ENCODE measurements at regions not wholly inside any gene's neighbourhood (a gene's known extent, or its start where the extent isn't known, plus 50 kb on each side); places are given as distances from the start of the nearest gene placed in this dataset.

GRCh38 chr18:40993363-40993762, 961.7 kb upstream of the PIK3C3 start:
- Histone ChIP-seq H3K4me3 (ENCODE audit: low read depth, low read length) (no peak overlapping the region), H3K27me3 (ENCODE audit: control insufficient read depth, insufficient read depth, low read length) (no peaks in the 10 kb centered on the region), H3K36me3 (ENCODE audit: control insufficient read depth, insufficient read depth, low read length) (no peaks in the 10 kb centered on the region)
- no peak for DNase-seq (ENCODE audit: low read depth)
- TF ChIP-seq CTCF (IDR thresholded peaks at IDR 0.05; ENCODE audit: insufficient read depth, low read length, poor library complexity, severe bottlenecking): no peak

- TF ChIP-seq CTCF (IDR thresholded peaks at IDR 0.05; ENCODE audit: insufficient read depth, low read length, poor library complexity, severe bottlenecking): no peak
- Histone ChIP-seq H3K27me3 (ENCODE audit: control insufficient read depth, insufficient read depth, low read length) (no peaks in the 10 kb centered on the region), H3K36me3 (ENCODE audit: control insufficient read depth, insufficient read depth, low read length) (no peaks in the 10 kb centered on the region), H3K4me3 (ENCODE audit: low read depth, low read length) (no peak overlapping the region)
- DNase-seq (ENCODE audit: low read depth): no peak
Observed at GRCh38 chr18:40987581-40987980, 967.5 kb upstream of the PIK3C3 start.

GRCh38 chr18:40985436-40985835, 969.6 kb upstream of the PIK3C3 start:
- H3K36me3 ChIP-seq (ENCODE audit: control insufficient read depth, insufficient read depth, low read length): no peaks in the 10 kb centered on the region
- H3K4me3 ChIP-seq (ENCODE audit: low read depth, low read length): no peak overlapping the region
- no peaks in the 10 kb centered on the region for H3K27me3 ChIP-seq (ENCODE audit: control insufficient read depth, insufficient read depth, low read length)
- TF ChIP-seq CTCF (IDR thresholded peaks at IDR 0.05; ENCODE audit: insufficient read depth, low read length, poor library complexity, severe bottlenecking): no peak
- DNase-seq (ENCODE audit: low read depth): no peak

- Histone ChIP-seq H3K27me3 (ENCODE audit: control insufficient read depth, insufficient read depth, low read length) (no peaks in the 10 kb centered on the region), H3K36me3 (ENCODE audit: control insufficient read depth, insufficient read depth, low read length) (no peaks in the 10 kb centered on the region), H3K4me3 (ENCODE audit: low read depth, low read length) (no peak overlapping the region)
- no peak for TF ChIP-seq CTCF (IDR thresholded peaks at IDR 0.05; ENCODE audit: insufficient read depth, low read length, poor library complexity, severe bottlenecking)
- no peak for DNase-seq (ENCODE audit: low read depth)
Observed at GRCh38 chr18:40984856-40985255, 970.2 kb upstream of the PIK3C3 start.

GRCh38 chr18:40983835-40984234, 971.2 kb upstream of the PIK3C3 start:
- Histone ChIP-seq H3K36me3 (ENCODE audit: control insufficient read depth, insufficient read depth, low read length) (no peaks in the 10 kb centered on the region), H3K4me3 (ENCODE audit: low read depth, low read length) (no peak overlapping the region), H3K27me3 (ENCODE audit: control insufficient read depth, insufficient read depth, low read length) (no peaks in the 10 kb centered on the region)
- DNase-seq (ENCODE audit: low read depth): no peak
- no peak for TF ChIP-seq CTCF (IDR thresholded peaks at IDR 0.05; ENCODE audit: insufficient read depth, low read length, poor library complexity, severe bottlenecking)

- DNase-seq (ENCODE audit: low read depth): no peak
- Histone ChIP-seq H3K4me3 (ENCODE audit: low read depth, low read length) (no peak overlapping the region), H3K27me3 (ENCODE audit: control insufficient read depth, insufficient read depth, low read length) (no peaks in the 10 kb centered on the region), H3K36me3 (ENCODE audit: control insufficient read depth, insufficient read depth, low read length) (no peaks in the 10 kb centered on the region)
- TF ChIP-seq CTCF (IDR thresholded peaks at IDR 0.05; ENCODE audit: insufficient read depth, low read length, poor library complexity, severe bottlenecking): no peak
Observed at GRCh38 chr18:40980171-40980570, 974.9 kb upstream of the PIK3C3 start.

Measured in kidney epithelial cell (primary cell).